T-helper 9 cell (primary cell): ENCODE measurements at regions not wholly inside any gene's neighbourhood (a gene's known extent, or its start where the extent isn't known, plus 50 kb on each side); places are given as distances from the start of the nearest gene placed in this dataset.
"Not testable (repeated sequence)": the region's sequence is repeated elsewhere in the genome, so short reads cannot be mapped to it uniquely, and the experiment has no call there.

ENCODE experiments used
- DNase-seq: peaks from one replicate; pipeline ENCODE4 v3.0.0-alpha.2; 2020

DNA sequence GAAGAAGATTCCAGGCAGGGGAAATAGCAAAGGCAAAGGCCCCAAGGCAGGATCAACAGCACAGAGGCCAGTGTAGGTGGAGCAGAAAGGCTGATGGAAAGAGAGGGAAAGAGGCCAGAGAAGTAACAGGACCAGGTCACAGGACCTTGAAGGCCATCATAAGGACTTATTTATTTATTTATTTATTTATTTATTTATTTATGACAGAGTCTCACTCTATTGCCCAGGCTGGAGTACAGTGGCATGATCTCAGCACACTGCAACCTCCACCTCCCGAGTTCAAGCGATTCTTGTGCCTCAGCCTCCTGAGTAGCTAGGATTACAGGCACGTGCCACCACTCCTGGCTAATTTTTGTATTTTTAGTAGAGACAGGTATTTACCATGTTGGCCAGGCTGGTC is 731.1 kb downstream of the MAFB start:
- not testable (repeated sequence) for DNase-seq

DNA sequence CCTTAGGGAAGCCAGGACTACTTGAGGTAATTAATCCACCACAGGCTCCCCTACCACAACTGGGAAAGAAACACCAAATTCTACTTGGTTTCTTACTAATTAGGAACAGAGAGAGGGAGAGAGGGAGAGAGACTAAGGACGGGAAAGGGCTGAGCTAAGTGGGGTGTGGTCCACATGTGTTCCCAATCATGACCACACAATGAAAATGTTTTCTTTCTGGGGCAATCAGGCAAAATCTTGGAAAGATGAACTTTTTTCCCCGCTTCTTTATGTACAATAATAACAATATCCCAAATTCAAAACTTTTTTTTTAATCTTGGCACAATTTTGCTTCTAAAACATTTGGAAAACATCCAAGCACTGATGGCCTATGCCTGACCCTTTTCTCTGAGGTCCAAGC is 734.4 kb downstream of the MAFB start:
- no peak for DNase-seq

DNA sequence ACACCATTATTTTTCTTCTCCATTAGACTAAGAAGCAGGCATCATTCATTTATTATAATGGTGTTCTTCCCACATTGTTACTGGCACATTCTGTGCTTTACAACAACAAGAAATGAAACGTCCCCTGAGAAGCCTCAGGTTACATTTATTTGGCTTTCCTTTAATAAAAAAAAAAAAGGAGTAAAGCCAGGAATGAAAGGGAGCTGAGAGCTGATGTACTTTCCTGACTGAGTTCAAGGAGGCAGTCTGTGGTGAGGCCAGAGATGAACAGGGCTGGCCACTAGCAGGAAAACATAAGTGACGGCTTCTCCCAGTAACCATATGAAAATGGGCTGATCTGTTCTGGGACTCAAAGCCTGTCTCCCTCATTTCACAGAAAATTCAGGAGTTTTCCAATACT is 742.1 kb downstream of the MAFB start:
- no peak for DNase-seq

DNA sequence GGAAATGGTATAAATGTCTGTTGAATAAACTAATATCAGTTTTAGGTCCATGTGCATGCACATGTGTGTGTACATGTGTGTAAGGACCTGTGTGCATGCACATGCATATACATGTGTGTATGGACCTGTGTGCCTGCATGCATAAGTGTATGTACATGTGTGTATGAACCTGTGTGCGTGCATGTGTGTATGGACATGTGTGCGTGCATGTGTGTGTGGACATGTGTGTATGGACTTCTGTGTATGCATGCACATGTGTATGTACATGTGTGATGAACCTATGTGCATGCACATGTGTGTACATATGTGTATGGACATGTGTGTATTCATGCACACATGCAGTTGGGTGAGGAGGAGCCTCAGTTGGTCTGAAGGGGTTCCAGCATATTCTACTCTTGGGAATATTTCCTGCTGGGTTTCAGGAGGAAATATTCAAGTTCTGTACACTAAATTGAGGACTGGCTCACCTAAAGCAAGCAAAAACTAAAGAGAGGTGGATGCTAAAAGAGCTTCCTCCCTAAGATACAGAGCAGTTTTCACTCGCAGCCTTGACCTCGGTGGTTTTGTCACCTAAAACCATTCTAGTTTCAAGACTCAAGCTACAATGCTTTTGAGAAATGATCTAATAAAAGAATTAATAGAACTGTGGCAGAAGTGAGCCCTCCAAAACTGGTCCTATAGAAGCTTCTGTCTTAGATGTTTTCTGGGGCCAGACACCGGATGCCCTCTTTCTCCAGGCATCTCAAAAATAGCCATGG is 742.8 kb downstream of the MAFB start:
- no peak for DNase-seq

DNA sequence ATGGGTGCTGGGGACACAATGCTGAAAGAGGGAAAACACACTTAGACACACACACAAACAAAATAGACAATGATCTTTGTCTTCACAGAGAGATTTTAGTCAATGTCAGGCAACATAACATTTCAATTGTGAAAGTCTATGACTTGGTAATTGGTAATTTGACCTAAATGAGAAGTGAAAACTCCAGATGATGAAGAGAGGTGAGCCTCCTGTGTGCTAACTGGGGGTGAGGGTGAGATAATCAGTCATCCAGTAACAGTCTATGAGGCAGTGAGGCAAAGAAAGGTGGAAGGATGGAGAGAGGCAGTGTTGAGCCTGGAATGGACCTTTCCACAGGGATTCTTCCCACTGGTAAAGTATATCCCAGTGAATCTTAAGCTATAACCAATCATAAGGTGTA is 744.2 kb downstream of the MAFB start:
- DNase-seq: no peak

DNA sequence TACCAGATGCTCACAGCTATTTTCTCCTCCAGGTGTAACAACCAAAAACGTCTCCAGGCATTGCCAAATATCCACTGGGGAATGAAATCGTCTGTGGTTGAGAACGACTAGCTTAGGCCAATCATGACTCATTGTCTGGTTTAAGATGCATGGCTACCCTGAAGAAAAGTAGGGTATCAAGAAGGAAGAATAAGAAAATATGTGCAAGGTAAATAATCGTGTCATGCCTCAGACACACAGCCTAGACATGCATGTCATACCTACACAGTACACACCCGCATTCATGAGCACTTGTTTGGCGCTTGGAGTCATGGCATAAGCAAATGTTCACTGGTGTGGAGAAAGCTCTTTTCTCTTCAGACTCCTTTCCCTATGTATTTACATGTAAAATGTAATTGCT is 745.7 kb downstream of the MAFB start:
- no peak for DNase-seq

DNA sequence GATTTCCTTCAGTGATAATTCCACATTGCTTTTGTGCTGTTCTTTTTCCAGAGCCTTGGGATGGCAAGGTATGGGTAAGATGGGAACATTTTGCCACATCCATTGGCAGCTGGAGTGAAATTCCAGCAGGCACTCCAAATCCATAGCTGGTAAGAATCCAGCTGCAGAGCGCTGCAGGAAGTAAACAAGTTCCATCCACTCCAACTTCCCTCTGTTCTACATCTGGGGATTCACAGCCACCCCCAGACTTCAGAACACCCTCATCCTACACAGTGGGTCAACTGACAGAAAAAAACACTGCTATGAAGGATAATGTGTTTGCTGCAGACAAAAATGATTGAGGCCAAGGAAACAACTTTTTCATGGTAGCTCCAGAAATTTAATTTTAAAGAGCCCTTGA is 747.8 kb downstream of the MAFB start:
- DNase-seq: no peak

DNA sequence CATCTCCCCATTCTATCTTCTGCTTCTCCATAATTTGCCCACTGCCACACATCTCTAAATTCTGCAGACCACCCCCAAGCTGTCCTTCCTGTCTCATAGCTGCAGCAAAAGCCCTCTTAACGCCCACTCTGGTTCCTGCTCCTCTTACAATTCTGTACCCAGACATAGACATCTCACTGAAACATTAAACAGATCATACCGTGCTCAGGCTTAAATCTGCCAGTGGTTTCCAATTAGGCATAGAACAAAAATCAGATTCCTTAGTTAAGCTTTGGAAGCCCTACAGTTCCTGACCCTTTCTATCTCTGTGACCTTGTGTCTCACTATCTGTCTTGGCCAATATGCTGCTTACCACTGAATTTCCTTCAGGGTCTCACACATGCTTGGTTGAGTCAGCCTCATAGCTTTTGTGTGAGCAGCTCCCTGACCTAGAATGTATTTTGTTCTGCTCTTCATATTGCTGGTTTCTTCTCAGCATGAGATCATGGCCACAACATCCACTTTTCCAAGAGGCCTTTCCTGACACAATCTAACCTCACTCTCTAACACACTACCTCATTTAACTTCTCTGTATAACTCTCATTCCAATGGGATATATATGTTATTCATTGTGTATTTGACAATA is 749.7 kb downstream of the MAFB start:
- DNase-seq: no peak

DNA sequence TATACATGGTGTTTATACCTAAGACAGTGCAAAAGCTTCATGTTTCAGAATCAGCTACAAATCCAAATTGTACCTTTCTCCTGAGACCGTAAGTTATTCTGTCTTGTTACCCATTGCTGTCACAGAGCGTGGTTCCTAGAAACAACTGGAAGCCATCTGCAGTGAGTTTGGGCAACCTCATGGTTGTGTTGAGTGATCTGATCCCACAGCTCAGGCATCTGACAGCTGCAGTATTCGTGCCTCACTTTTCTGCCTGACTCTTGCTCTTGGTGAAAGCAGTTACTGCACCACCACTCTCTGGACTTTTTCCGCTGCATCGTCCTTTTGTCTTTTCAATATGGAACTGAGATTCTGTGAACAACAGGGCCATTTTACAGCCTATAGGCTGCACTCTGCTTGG is 752.6 kb downstream of the MAFB start:
- no peak for DNase-seq

DNA sequence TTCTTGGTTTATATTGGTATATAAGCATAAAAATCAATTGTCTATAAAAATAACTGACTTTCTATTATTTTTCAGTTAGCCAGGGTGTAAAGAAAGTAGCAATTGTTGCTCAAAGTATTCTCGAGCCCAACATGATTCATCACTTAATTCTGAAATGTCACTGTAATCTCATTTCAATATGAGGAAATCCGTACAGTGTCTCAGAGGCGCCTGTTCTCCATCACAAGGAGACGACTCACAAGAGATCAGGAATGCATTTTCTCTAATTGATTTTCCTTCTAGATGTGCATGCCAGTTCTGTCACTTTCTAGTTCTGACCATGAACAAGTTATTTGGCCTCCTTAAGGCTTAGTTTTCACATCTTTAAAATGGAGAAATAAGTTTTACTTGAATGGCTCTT is 753.1 kb downstream of the MAFB start:
- no peak for DNase-seq

DNA sequence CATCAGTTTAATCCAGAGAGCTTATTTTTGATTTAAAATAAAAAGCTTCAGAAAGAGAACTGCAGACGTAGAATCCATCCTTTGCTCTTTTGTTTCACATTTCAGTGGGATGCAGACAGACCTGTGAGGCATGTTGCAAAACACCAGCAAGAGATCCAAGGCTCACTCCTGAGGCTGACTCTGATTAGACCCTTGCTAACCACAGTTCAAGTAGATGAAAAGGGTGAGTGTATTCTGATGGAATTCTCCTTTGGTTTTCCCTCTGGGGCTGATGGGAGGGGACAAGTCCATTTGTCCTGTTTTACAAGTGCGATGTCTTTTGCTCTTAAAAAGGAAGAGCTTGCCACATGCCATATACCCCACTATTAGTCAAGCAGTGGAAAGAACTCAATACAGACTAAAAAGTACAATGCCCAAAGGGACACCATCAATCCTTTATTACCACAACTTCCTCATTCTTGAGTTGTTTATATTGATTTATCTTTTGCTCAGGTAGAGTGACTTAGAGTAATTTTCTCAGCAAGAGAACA is 772.7 kb downstream of the MAFB start:
- DNase-seq: no peak

DNA sequence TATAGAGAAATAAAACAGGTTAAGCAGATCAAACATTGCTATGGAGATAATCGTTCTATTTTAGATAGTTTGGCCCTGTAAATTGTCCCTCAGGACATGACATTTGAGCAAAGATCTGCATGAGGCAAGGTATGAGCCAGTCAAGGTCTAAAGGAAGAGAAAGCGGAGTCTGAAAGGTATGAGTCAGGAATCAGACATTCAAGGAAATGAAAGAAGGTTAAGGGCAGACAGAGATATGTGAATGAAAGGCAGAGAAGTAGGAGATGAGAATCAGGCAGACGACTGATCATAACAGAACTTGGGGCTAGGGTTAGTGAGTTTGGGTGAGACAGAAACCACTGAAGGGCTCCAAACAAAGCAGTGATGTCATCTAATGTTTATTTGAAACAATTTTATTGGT is 775.8 kb downstream of the MAFB start:
- no peak for DNase-seq

DNA sequence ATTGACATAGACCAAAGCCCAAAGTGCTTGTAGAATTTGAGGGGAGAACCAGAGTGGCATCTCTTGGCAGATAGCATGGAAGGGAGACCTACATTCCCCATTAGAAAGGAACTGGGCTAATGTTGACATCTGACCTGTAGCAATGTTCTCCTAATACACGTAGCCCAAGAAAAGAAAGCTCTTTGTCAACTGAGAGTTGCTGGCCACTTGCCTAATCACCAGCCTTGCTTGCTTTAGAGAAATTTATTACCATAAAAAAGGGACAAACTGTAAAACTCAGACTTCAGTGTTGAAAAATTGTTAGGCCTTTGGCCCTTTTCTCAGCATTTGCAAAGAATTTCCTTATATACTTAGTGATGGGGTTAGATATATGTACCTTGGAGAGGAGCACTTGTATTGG is 777.5 kb downstream of the MAFB start:
- DNase-seq: no peak

DNA sequence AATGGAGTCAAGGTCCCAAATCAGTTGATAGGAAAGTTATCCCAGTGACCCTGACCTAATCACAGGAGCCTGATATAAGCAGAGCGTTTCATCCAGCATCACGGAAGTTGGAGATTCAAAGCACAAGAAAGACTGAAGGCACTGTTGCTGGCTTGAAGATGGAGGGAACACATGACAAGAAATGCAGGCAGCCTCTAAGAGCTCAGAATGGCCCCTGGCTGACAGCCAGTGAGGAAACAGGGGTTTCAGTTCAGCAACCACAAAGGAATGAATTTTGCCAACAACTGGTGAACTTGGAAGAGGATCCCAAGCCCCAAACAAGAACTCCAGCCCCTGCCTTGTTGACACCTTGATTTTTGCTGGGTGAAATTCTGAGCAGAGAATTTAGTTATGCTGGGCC is 778.5 kb downstream of the MAFB start:
- DNase-seq: no peak

DNA sequence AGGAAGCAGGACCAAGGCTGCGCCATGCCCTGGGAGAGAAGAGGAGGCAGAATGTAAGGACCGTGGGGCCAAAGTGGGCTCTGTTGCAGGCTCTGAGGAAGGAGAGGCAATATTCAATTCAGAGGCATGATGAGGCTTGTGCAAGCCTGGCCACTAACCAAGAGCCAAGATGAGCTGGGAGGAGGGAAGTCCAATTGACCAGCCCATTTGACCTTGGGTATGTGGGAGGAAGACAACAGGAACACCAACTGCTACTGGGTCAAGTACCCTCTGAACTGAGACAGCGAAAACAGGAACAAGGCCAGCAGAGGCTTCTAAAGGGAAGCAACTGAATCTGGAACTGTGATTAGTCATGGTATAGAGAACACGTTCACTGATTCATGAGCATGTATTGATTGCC is 779.6 kb downstream of the MAFB start:
- no peak for DNase-seq

DNA sequence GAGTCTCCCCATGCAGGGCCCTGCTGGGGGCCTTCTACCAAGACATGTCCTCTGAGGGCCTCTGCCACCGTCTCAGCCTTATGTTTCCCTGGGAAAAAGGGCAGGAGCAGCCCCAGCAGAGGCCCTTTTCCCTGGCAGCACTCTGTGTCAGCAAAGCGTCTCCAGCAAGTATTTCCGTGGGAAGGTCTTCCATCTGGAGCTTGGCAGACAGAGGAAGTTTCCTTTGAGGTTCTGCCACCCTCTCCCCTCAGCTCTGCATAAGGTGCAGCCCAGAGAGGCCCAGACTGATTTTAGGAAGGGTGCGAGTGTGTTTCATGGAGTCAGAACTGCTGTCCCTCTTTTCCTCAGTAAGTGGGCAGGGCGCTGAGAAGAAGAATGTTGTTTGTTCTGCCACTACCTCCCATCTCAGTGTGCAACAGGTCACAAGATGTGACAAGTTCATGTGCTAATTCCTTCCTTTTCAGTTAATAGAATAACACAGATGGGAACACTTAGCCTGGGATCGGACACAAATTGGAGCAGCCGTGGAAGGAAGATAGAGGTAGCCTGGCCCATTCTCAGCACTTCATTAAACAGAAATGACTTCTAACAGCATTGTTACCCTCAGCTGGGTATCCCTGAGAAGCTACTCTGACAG is 784.4 kb downstream of the MAFB start:
- no peak for DNase-seq

DNA sequence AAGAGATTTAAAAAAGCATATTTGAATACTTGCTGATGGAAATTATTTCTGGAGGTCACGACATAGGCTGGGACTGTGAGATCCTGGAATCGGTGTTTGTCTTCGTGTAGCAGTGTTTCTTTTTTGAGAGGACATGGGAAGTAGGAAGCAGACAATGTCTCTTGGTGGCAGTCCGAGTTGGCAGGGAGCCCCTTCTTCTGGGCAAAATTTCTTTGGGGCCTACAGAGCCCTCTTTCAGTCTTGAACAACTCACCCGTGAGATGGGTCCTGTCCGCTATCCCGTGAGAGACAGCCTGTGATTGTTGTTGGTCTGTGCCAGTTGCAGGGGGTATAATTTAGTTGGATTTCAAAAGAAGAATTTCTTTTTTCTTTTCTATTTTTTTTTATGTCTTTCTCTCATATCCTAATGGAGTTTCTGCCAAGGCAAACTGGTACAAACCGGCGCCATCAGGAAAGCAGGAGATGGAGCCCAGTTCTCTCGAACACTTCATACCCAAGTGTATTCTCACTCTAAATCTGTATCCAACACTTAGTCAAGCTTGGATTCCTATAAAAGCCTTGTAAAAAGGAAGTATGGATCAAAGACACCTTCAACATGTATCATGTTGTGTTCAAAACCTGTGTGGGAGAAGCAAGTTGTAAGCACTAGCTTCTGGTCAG is 785.1 kb downstream of the MAFB start:
- no peak for DNase-seq

DNA sequence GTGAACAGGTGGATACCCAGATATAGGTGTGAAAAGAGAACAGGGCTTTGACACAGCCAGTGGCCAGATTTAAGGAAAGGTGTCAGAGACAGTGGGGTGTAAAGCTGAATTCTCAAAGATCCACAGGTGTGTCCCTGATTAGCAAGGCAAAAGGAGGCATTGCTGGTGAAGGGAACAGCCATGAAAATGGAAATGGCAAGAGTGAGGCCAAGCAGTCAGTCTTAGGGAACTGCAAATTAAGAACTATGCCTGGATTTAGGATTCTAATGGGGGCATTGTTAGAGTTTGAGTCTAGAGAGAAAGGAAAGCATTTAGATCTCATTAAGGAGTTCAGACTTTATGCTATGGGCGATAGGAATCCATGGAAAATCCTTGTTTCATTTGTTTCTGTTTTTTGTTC is 789.2 kb downstream of the MAFB start:
- no peak for DNase-seq

DNA sequence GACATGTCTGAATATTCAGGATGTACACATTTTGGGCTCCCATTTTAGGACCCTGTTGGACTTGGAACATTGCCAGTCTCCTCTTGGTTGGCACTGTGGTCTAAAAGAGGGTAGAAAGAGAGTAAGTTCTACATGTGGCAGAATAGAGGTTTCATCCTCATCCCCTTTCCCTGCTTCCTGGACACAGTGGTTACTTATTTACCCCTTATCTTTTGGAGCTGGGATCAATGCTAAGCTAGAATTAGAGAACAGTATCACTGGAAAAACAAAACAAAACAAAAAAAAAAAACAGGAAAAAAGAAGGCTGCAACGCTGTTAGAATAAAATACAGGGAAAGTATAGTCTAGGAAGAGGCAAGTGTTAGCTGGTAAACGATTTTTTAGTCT is 790.6 kb downstream of the MAFB start:
- no peak for DNase-seq

DNA sequence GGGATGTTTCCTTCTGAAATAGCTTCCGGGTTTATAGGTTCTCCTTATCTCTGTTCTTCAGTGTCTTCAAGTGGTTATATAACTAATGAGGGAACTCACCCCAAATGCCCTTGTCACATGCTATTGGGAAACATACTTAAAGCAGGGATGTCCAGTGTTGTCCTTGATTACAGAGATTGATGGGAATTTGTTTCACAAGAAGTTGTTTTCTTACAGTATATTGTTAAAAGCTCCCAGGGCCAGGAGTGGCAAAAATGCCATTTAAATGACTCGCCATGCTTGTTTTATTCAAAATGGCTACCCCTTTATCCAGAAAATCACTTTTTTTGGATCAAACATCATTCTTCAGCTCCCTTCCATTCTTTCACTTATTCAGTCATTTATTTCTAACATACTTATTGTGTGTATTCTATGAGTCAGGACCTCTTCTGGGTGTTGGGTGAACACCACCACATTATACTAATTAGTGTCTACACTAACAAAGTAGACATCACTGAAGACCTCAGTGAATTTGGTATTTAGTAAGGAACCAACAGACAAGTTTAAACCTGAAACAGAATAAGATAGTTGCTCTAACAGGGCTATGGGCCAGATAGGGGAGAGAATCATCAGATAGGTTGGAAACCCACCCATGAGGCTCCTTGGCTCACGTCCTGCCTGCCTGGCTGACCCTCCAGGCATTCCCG is 791.1 kb downstream of the MAFB start:
- no peak for DNase-seq

DNA sequence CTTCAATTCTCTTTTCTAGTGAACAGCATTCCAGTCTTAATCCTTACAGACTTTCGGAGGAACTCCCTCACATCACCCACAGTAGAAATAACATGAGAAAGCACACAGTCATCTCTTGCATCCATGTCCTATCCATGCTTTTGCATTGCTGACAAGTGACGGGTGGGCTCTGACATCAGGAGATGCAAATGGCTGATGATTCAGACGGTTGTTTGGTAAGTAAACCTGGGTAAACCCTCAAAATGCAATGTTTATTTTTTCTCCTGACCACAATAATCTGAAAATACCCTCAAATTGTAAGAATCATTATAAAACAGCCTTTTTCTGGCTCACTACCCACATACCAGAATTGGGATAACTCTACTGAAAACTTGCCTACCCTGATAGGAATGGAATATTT is 792.0 kb downstream of the MAFB start:
- DNase-seq: no peak

DNA sequence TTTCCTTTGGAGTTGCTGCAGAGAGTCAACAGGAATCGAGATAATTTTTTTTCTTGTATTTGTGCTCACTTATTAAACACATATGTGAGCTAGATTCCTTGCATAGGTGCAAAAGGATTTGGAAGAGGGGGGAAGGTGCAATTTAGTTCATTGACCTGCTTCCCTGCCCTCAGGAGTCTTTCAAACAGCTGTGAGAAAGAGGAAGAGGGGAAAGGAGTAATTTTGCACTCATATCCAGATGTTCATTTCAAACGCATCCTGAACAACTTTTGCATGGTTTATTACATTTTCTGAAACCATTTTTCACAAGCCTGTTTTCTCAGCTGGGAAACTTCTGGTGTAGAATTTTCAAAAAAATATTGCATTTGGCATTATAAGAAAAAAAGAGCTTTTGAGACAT is 795.0 kb downstream of the MAFB start:
- no peak for DNase-seq
